Gastroesophageal sphincter (tissue), 3 donors: ENCODE measurements at regions not wholly inside any gene's neighbourhood (a gene's known extent, or its start where the extent isn't known, plus 50 kb on each side); places are given as distances from the start of the nearest gene placed in this dataset.

Experiments used
- CTCF ChIP-seq, 4 experiments: fragments of 200-600 bp in 2 of 4; fragments of 450-650 bp in 2 of 4; sonication (generic) in 1 of 4; IDR thresholded peaks; one replicate each; pipeline ENCODE4 v1.5.1; 2017 to 2019; ENCODE audit warnings: antibody characterized with exemption in 4 of 4, mild to moderate bottlenecking in 2 of 4, moderate library complexity in 2 of 4
- EP300 ChIP-seq: sonication (generic); formaldehyde crosslinking; IDR thresholded peaks from one replicate; pipeline ENCODE4 v1.6.1; 2017; ENCODE audit warnings: antibody characterized with exemption, mild to moderate bottlenecking

GRCh38 chr22:16131918-16132317 lies 442.1 kb downstream of the POTEH start:
- no peak for TF ChIP-seq CTCF (IDR thresholded peaks at IDR 0.05)
- TF ChIP-seq EP300, result no peak
